ENCODE measurements at regions not wholly inside any gene's neighbourhood (a gene's known extent, or its start where the extent isn't known, plus 50 kb on each side); places are given as distances from the start of the nearest gene placed in this dataset.

- TF ChIP-seq POLR2AphosphoS5 (IDR thresholded peaks at IDR 0.05; ENCODE audit: low read depth, low read length), result no peak
- TF ChIP-seq TAF1 (IDR thresholded peaks at IDR 0.05; ENCODE audit: borderline replicate concordance, low read depth, low read length), result no peak
These were observed 290.4 kb downstream of the RAD51AP2 start for GRCh38 chr2:17227856-17228255.

Data from GM12892 (cell line).